ENCODE measurements at regions not wholly inside any gene's neighbourhood (a gene's known extent, or its start where the extent isn't known, plus 50 kb on each side); places are given as distances from the start of the nearest gene placed in this dataset.

GRCh38 chr9:89655990-89656657 lies 51.3 kb downstream of the GADD45G start:
- DNase-seq = peak; percentile 40

- DNase-seq = no peak
Observed at GRCh38 chr9:89657295-89657694, 52.5 kb downstream of the GADD45G start.

- peak; percentile 54 for DNase-seq
Observed at GRCh38 chr9:89657765-89658164, 53.0 kb downstream of the GADD45G start.

GRCh38 chr9:89658401-89658800 lies 53.6 kb downstream of the GADD45G start:
- no peak for DNase-seq

- DNase-seq = no peak
Observed at GRCh38 chr9:89658931-89659330, 54.1 kb downstream of the GADD45G start.

GRCh38 chr9:89659473-89659872 lies 54.7 kb downstream of the GADD45G start:
- no peak for DNase-seq

GRCh38 chr9:89659891-89660685 lies 55.3 kb downstream of the GADD45G start:
- no peak for DNase-seq

- no peak for DNase-seq
Observed at GRCh38 chr9:89661391-89661949, 56.7 kb downstream of the GADD45G start.

GRCh38 chr9:89661956-89662717 lies 57.3 kb downstream of the GADD45G start:
- DNase-seq = no peak

GRCh38 chr9:89662718-89663613 lies 58.2 kb downstream of the GADD45G start:
- no peak for DNase-seq

GRCh38 chr9:89663614-89663970 lies 58.8 kb downstream of the GADD45G start:
- no peak for DNase-seq

- DNase-seq = no peak
Observed at GRCh38 chr9:89664010-89664409, 59.2 kb downstream of the GADD45G start.

GRCh38 chr9:89664896-89665329 lies 60.1 kb downstream of the GADD45G start:
- DNase-seq = no peak

GRCh38 chr9:89666364-89666763 lies 61.6 kb downstream of the GADD45G start:
- no peak for DNase-seq

- no peak for DNase-seq
Observed at GRCh38 chr9:89666950-89667349, 62.1 kb downstream of the GADD45G start.

- no peak for DNase-seq
Observed at GRCh38 chr9:89667726-89668125, 62.9 kb downstream of the GADD45G start.

- no peak for DNase-seq
Observed at GRCh38 chr9:89668216-89668865, 63.5 kb downstream of the GADD45G start.

GRCh38 chr9:89668866-89669246 lies 64.0 kb downstream of the GADD45G start:
- no peak for DNase-seq

- DNase-seq = no peak
Observed at GRCh38 chr9:89669361-89669842, 64.6 kb downstream of the GADD45G start.

- DNase-seq = no peak
Observed at GRCh38 chr9:89670114-89670513, 65.3 kb downstream of the GADD45G start.

GRCh38 chr9:89670801-89671434 lies 66.1 kb downstream of the GADD45G start:
- no peak for DNase-seq
